ENCODE measurements at regions not wholly inside any gene's neighbourhood (a gene's known extent, or its start where the extent isn't known, plus 50 kb on each side); places are given as distances from the start of the nearest gene placed in this dataset.

- TF ChIP-seq IRF5 (IDR thresholded peaks at IDR 0.05; ENCODE audit: borderline replicate concordance) (no peak), BCL3 (IDR thresholded peaks at IDR 0.05; ENCODE audit: borderline replicate concordance, insufficient read depth, low read depth, low read length, poor library complexity, severe bottlenecking) (no peak), RBBP5 (conservative IDR thresholded peaks at IDR 0.05) (no peak), SP1 (IDR thresholded peaks at IDR 0.05; ENCODE audit: low read depth, low read length) (no peak), HDAC6 (IDR thresholded peaks at IDR 0.05; ENCODE audit: unreplicated experiment) (no peak), SKIL (IDR thresholded peaks at IDR 0.05; ENCODE audit: low read depth, poor library complexity, severe bottlenecking) (no peak), ZNF622 (IDR thresholded peaks at IDR 0.05) (no peak), USF1 (IDR thresholded peaks at IDR 0.05; ENCODE audit: borderline replicate concordance, extremely low read length, insufficient read depth, low read depth, low read length) (no peak), ZNF592 (IDR thresholded peaks at IDR 0.05) (no peak), ZBTB4 (CRISPR knock-in tag; IDR thresholded peaks at IDR 0.05) (no peak), BACH1 (IDR thresholded peaks at IDR 0.05; ENCODE audit: borderline replicate concordance) (no peak), SMAD1 (IDR thresholded peaks at IDR 0.05; ENCODE audit: low read depth, partially characterized antibody) (no peak), LARP7 (IDR thresholded peaks at IDR 0.05) (no peak), MTA2 (IDR thresholded peaks at IDR 0.05; ENCODE audit: low read depth) (no peak)
Observed at GRCh38 chr1:112140743-112141142, 151.3 kb upstream of the KCND3 start (continued).

Data from GM12878 (cell line).